ENCODE measurements at regions not wholly inside any gene's neighbourhood (a gene's known extent, or its start where the extent isn't known, plus 50 kb on each side); places are given as distances from the start of the nearest gene placed in this dataset.
A peak's percentile ranks its signal among the peaks of the same experiment; 100 is the strongest.

GRCh38 chr13:33524086-33524485, 238.5 kb upstream of the STARD13 start:
- no peak overlapping the region for H3K4me3 ChIP-seq
- peak overlapping the region in 1 of 4 donors; percentile 19 for H3K27ac ChIP-seq (replicated peaks in 1 of 4)
- 38% methylated on average over 1 of the region's 1 CpG for WGBS
- no peaks in the 10 kb centered on the region for H3K27me3 ChIP-seq
- H3K9me3 ChIP-seq, result no peaks in the 10 kb centered on the region
- peaks cover 0 to 31% (median 29%) of the 10 kb centered on the region in 4 donors for H3K4me1 ChIP-seq
- no peaks in the 10 kb centered on the region for H3K36me3 ChIP-seq
- no peak for DNase-seq (ENCODE audit: extremely low spot score)
- TF ChIP-seq CTCF (IDR thresholded peaks at IDR 0.05), result no peak
- TF ChIP-seq POLR2A (IDR thresholded peaks at IDR 0.05; ENCODE audit: low read depth), result no peak
- no peak for TF ChIP-seq EP300 (IDR thresholded peaks at IDR 0.05)
- TF ChIP-seq POLR2AphosphoS5 (IDR thresholded peaks at IDR 0.05), result no peak
- intact Hi-C loops (cut with DNase I), result loop anchor here (10.0 kb wide), 1 partner anchor 289 kb away; no protein-coding TSS in a partner anchor

DNA sequence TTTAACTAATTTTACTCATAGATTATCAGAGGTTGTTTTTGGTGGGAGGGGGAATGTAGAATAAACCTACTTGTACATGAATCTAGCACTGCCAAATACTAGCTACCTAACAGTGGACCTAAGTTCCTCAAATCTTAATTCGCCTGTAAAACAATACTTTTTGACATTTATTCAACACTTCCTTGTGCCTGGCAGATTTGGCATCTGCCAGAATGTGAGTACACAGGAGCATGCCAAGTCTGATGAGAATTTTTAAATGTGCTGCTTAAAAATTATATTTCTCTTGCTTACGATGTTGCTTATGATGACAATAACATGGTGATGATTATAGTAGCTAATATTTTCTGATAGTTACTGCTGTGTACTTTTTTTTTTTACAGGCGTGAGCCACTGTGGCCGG, 240.2 kb upstream of the STARD13 start:
- no peak for DNase-seq (ENCODE audit: extremely low spot score)
- no peaks in the 10 kb centered on the region for H3K27me3 ChIP-seq
- H3K9me3 ChIP-seq, result no peaks in the 10 kb centered on the region
- H3K27ac ChIP-seq (replicated peaks in 1 of 4), result no peak overlapping the region
- no peak for TF ChIP-seq POLR2AphosphoS5 (IDR thresholded peaks at IDR 0.05)
- TF ChIP-seq POLR2A (IDR thresholded peaks at IDR 0.05; ENCODE audit: low read depth), result no peak
- no peak for TF ChIP-seq CTCF (IDR thresholded peaks at IDR 0.05)
- no peak for TF ChIP-seq EP300 (IDR thresholded peaks at IDR 0.05)
- 66% methylated on average over 4 of the region's 4 CpGs for WGBS
- H3K4me3 ChIP-seq, result no peak overlapping the region
- intact Hi-C loops (cut with DNase I), result loop anchor here (10.0 kb wide), 1 partner anchor 291 kb away; no protein-coding TSS in a partner anchor
- no peaks in the 10 kb centered on the region for H3K36me3 ChIP-seq
- H3K4me1 ChIP-seq, result peaks cover 0 to 31% (median 26%) of the 10 kb centered on the region in 4 donors

- no peaks in the 10 kb centered on the region for H3K9me3 ChIP-seq
- TF ChIP-seq EP300 (IDR thresholded peaks at IDR 0.05) (no peak), POLR2AphosphoS5 (IDR thresholded peaks at IDR 0.05) (no peak), POLR2A (IDR thresholded peaks at IDR 0.05; ENCODE audit: low read depth) (no peak), CTCF (IDR thresholded peaks at IDR 0.05) (no peak)
- no peaks in the 10 kb centered on the region for H3K36me3 ChIP-seq
- intact Hi-C loops (cut with DNase I), result loop anchor here (10.0 kb wide), 1 partner anchor 292 kb away; no protein-coding TSS in a partner anchor
- H3K4me1 ChIP-seq, result peaks cover 0 to 31% (median 26%) of the 10 kb centered on the region in 4 donors
- no peak for DNase-seq (ENCODE audit: extremely low spot score)
- 92% methylated on average over 3 of the region's 3 CpGs for WGBS
- no peaks in the 10 kb centered on the region for H3K27me3 ChIP-seq
- H3K4me3 ChIP-seq, result no peak overlapping the region
- H3K27ac ChIP-seq (replicated peaks in 1 of 4), result no peak overlapping the region
Observed at GRCh38 chr13:33526718-33527117, 241.2 kb upstream of the STARD13 start.

- Histone ChIP-seq H3K4me1 (peaks cover 0 to 28% (median 19%) of the 10 kb centered on the region in 4 donors), H3K9me3 (no peaks in the 10 kb centered on the region), H3K27me3 (no peaks in the 10 kb centered on the region), H3K4me3 (no peak overlapping the region), H3K36me3 (no peaks in the 10 kb centered on the region), H3K27ac (replicated peaks in 1 of 4) (no peak overlapping the region)
- no peak for DNase-seq (ENCODE audit: extremely low spot score)
- no peak for TF ChIP-seq POLR2A (IDR thresholded peaks at IDR 0.05; ENCODE audit: low read depth)
- TF ChIP-seq EP300 (IDR thresholded peaks at IDR 0.05), result no peak
- TF ChIP-seq CTCF (IDR thresholded peaks at IDR 0.05), result no peak
- no peak for TF ChIP-seq POLR2AphosphoS5 (IDR thresholded peaks at IDR 0.05)
- intact Hi-C loops (cut with DNase I), result loop anchor here (10.0 kb wide), 1 partner anchor 294 kb away; no protein-coding TSS in a partner anchor
- 86% methylated on average over 2 of the region's 2 CpGs for WGBS
Observed at GRCh38 chr13:33528896-33529295, 243.3 kb upstream of the STARD13 start.

GRCh38 chr13:33531484-33531883, 245.9 kb upstream of the STARD13 start:
- intact Hi-C loops (cut with DNase I), result no loop called here

More at GRCh38 chr13:33531484-33531883, 245.9 kb upstream of the STARD13 start:
- Histone ChIP-seq H3K4me1 (peaks cover under 1 to 17% (median 9%) of the 10 kb centered on the region in 4 donors), H3K36me3 (no peaks in the 10 kb centered on the region), H3K27ac (replicated peaks in 1 of 4) (no peak overlapping the region), H3K27me3 (no peaks in the 10 kb centered on the region), H3K4me3 (no peak overlapping the region), H3K9me3 (no peaks in the 10 kb centered on the region)
- no peak for DNase-seq (ENCODE audit: extremely low spot score)
- no peak for TF ChIP-seq EP300 (IDR thresholded peaks at IDR 0.05)
- no peak for TF ChIP-seq POLR2AphosphoS5 (IDR thresholded peaks at IDR 0.05)
- no peak for TF ChIP-seq POLR2A (IDR thresholded peaks at IDR 0.05; ENCODE audit: low read depth)
- TF ChIP-seq CTCF (IDR thresholded peaks at IDR 0.05), result no peak

Measured in esophagus muscularis mucosa (tissue), 4 donors.